WERI-Rb-1 (cell line): ENCODE measurements at regions not wholly inside any gene's neighbourhood (a gene's known extent, or its start where the extent isn't known, plus 50 kb on each side); places are given as distances from the start of the nearest gene placed in this dataset.

Experiments used
- DNase-seq: peaks from one replicate; pipeline ENCODE4 v3.0.0-alpha.2; 2020
- H3K27ac ChIP-seq: fragments of 250-450 bp; sonication (Bioruptor Pico); 2 replicates; pipeline ENCODE4 v1.5.1; 2020; ENCODE audit warnings: mild to moderate bottlenecking, moderate library complexity
- H3K27me3 ChIP-seq: fragments of 250-450 bp; sonication (Bioruptor Pico); 2 replicates; pipeline ENCODE4 v1.5.1; 2021; ENCODE audit warnings: mild to moderate bottlenecking, low read depth, moderate library complexity; ENCODE audit not compliant: insufficient read depth, severe bottlenecking
- H3K36me3 ChIP-seq: fragments of 250-450 bp; sonication (Bioruptor Pico); 2 replicates; pipeline ENCODE4 v1.5.1; 2020; ENCODE audit warnings: mild to moderate bottlenecking, moderate library complexity
- H3K4me3 ChIP-seq: 2 replicates; pipeline ENCODE4 v1.5.1; 2011; ENCODE audit warnings: low read depth, mild to moderate bottlenecking, control low read depth, low read length
- H3K9me3 ChIP-seq: fragments of 250-450 bp; sonication (Bioruptor Pico); 2 replicates; pipeline ENCODE4 v1.5.1; 2021; ENCODE audit warnings: mild to moderate bottlenecking, moderate library complexity; ENCODE audit not compliant: severe bottlenecking
- CTCF ChIP-seq: IDR thresholded peaks from 2 replicates; pipeline ENCODE4 v1.5.1; 2011; ENCODE audit warnings: low read depth, mild to moderate bottlenecking, control low read depth, inconsistent platforms, low read length

- Histone ChIP-seq H3K9me3 (no peaks in the 10 kb centered on the region), H3K27me3 (no peaks in the 10 kb centered on the region), H3K27ac (no peak overlapping the region), H3K36me3 (no peaks in the 10 kb centered on the region), H3K4me3 (no peak overlapping the region)
- TF ChIP-seq CTCF: no peak
- no peak for DNase-seq
Measured at GRCh38 chr15:95368191-95368590, 962.3 kb upstream of the NR2F2 start.

- H3K36me3 ChIP-seq: no peaks in the 10 kb centered on the region
- DNase-seq: no peak
- no peaks in the 10 kb centered on the region for H3K9me3 ChIP-seq
- no peaks in the 10 kb centered on the region for H3K27me3 ChIP-seq
- TF ChIP-seq CTCF: no peak
- H3K27ac ChIP-seq: no peak overlapping the region
- H3K4me3 ChIP-seq: no peak overlapping the region
Measured at GRCh38 chr15:95368755-95369601, 961.5 kb upstream of the NR2F2 start.

GRCh38 chr15:95370291-95370690, 960.2 kb upstream of the NR2F2 start:
- no peak for TF ChIP-seq CTCF
- H3K27ac ChIP-seq: no peak overlapping the region
- H3K4me3 ChIP-seq: no peak overlapping the region
- no peaks in the 10 kb centered on the region for H3K9me3 ChIP-seq
- no peaks in the 10 kb centered on the region for H3K27me3 ChIP-seq
- DNase-seq: no peak
- H3K36me3 ChIP-seq: no peaks in the 10 kb centered on the region

- H3K36me3 ChIP-seq: no peaks in the 10 kb centered on the region
- no peak for TF ChIP-seq CTCF
- H3K4me3 ChIP-seq: no peak overlapping the region
- DNase-seq: no peak
- no peak overlapping the region for H3K27ac ChIP-seq
- H3K9me3 ChIP-seq: no peaks in the 10 kb centered on the region
- H3K27me3 ChIP-seq: no peaks in the 10 kb centered on the region
Measured at GRCh38 chr15:95371664-95372063, 958.8 kb upstream of the NR2F2 start.

GRCh38 chr15:95375281-95375680, 955.2 kb upstream of the NR2F2 start:
- no peak overlapping the region for H3K4me3 ChIP-seq
- no peaks in the 10 kb centered on the region for H3K36me3 ChIP-seq
- no peaks in the 10 kb centered on the region for H3K9me3 ChIP-seq
- no peak overlapping the region for H3K27ac ChIP-seq
- no peak for TF ChIP-seq CTCF
- no peak for DNase-seq
- H3K27me3 ChIP-seq: no peaks in the 10 kb centered on the region
